ENCODE measurements at regions not wholly inside any gene's neighbourhood (a gene's known extent, or its start where the extent isn't known, plus 50 kb on each side); places are given as distances from the start of the nearest gene placed in this dataset.

- ChIA-PET CTCF (no interaction called here), POLR2A (no interaction called here)
- H3K27ac ChIP-seq (ENCODE audit: low read depth in 1 of 2, low read length in 2 of 2), result no peak overlapping the region
- H3K27me3 ChIP-seq (ENCODE audit: control insufficient read depth in 1 of 2, insufficient read depth in 2 of 2, low read length in 2 of 2), result peaks cover 3 to 8% of the 10 kb centered on the region in 2 experiments
- no peak for ATAC-seq (ENCODE audit: poor library complexity)
- Mint-ChIP-seq H3K4me1 (ENCODE audit: low read depth) (no peaks in the 10 kb centered on the region), H3K36me3 (ENCODE audit: low read depth) (no peaks in the 10 kb centered on the region), H3K4me3 (no peak overlapping the region), H3K27me3 (peaks cover 39% of the 10 kb centered on the region), H3K9me3 (no peaks in the 10 kb centered on the region), H3K27ac (no peak overlapping the region)
- intact Hi-C loops (cut with DNase I, micrococcal nuclease), result no loop called here
- DNase-seq, result no peak
- H3K4me3 ChIP-seq (ENCODE audit: low read length), result no peak overlapping the region
- peaks cover 0 to 12% of the 10 kb centered on the region in 2 experiments for H3K9me3 ChIP-seq (ENCODE audit: control insufficient read depth in 1 of 2, insufficient read depth in 1 of 2, low read length in 2 of 2)
- no peaks in the 10 kb centered on the region for H3K4me1 ChIP-seq (ENCODE audit: insufficient read depth, low read length)
- no peaks in the 10 kb centered on the region for H3K36me3 ChIP-seq (ENCODE audit: insufficient read depth, low read length)
- no peak for TF ChIP-seq CTCF (IDR thresholded peaks at IDR 0.05)
These were observed 66.6 kb upstream of the KCNA5 start for GRCh38 chr12:4977102-4977501.

DNA sequence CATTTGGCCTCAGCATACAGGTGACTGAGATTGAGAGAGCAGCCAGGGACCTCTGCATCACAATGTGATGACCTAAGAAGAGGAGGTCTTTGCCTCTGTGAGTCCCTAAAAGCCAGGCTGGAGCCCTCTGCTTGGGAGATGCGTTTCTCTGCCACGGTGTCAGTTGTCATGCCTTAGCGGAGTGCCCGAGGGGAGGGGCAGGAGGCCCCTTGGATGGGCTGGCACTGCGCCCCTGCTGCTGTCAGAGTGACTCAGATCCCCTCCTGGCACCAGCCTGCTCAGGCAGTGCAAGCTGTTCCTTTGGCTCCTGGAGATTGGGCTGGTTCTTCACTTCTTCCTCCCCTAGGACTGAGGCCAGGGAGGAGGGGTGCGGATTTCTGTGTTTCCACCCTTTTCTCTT lies 64.9 kb upstream of the KCNA5 start:
- H3K27ac ChIP-seq (ENCODE audit: low read depth in 1 of 2, low read length in 2 of 2), result no peak overlapping the region
- no peaks in the 10 kb centered on the region for H3K36me3 Mint-ChIP-seq (ENCODE audit: low read depth)
- H3K9me3 ChIP-seq (ENCODE audit: control insufficient read depth in 1 of 2, insufficient read depth in 1 of 2, low read length in 2 of 2), result peaks cover 0 to 12% of the 10 kb centered on the region in 2 experiments
- H3K9me3 Mint-ChIP-seq, result no peaks in the 10 kb centered on the region
- H3K4me3 ChIP-seq (ENCODE audit: low read length), result no peak overlapping the region
- peaks cover 3 to 8% of the 10 kb centered on the region in 2 experiments for H3K27me3 ChIP-seq (ENCODE audit: control insufficient read depth in 1 of 2, insufficient read depth in 2 of 2, low read length in 2 of 2)
- ChIA-PET CTCF (no interaction called here), POLR2A (no interaction called here)
- peaks cover 52% of the 10 kb centered on the region for H3K27me3 Mint-ChIP-seq
- H3K27ac Mint-ChIP-seq, result no peak overlapping the region
- H3K36me3 ChIP-seq (ENCODE audit: insufficient read depth, low read length), result no peaks in the 10 kb centered on the region
- no peak for TF ChIP-seq CTCF (IDR thresholded peaks at IDR 0.05)
- intact Hi-C loops (cut with DNase I, micrococcal nuclease), result no loop called here
- ATAC-seq (ENCODE audit: poor library complexity), result no peak
- H3K4me3 Mint-ChIP-seq, result no peak overlapping the region
- DNase-seq, result no peak
- no peaks in the 10 kb centered on the region for H3K4me1 Mint-ChIP-seq (ENCODE audit: low read depth)
- no peaks in the 10 kb centered on the region for H3K4me1 ChIP-seq (ENCODE audit: insufficient read depth, low read length)

DNA sequence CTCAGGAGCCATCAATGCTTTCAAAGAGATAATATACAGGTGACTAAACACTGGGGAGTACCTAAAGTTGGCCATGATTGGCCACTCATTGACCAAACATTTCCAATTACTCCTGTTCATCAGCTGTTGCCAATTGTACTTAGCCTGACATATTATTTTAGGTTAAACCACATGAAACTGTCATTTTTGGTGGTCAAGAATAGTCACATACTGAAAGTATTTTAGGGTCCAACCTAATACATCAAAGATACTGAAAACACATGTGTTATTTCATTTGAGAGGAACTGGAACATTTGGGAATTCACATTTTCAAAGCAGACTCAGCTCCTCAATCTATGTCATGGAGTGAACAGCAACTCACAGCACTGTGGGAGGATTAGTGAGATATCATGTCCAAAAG lies 63.9 kb upstream of the KCNA5 start:
- ATAC-seq (ENCODE audit: poor library complexity), result no peak
- Histone ChIP-seq H3K27ac (ENCODE audit: low read depth in 1 of 2, low read length in 2 of 2) (no peak overlapping the region), H3K27me3 (ENCODE audit: control insufficient read depth in 1 of 2, insufficient read depth in 2 of 2, low read length in 2 of 2) (peaks cover 3 to 8% of the 10 kb centered on the region in 2 experiments), H3K36me3 (ENCODE audit: insufficient read depth, low read length) (no peaks in the 10 kb centered on the region), H3K9me3 (ENCODE audit: control insufficient read depth in 1 of 2, insufficient read depth in 1 of 2, low read length in 2 of 2) (peaks cover 0 to 12% of the 10 kb centered on the region in 2 experiments), H3K4me3 (ENCODE audit: low read length) (no peak overlapping the region), H3K4me1 (ENCODE audit: insufficient read depth, low read length) (no peaks in the 10 kb centered on the region)
- no peak for TF ChIP-seq CTCF (IDR thresholded peaks at IDR 0.05)
- Mint-ChIP-seq H3K27ac (no peak overlapping the region), H3K27me3 (peaks cover 54% of the 10 kb centered on the region), H3K9me3 (no peaks in the 10 kb centered on the region), H3K36me3 (ENCODE audit: low read depth) (no peaks in the 10 kb centered on the region), H3K4me1 (ENCODE audit: low read depth) (no peaks in the 10 kb centered on the region), H3K4me3 (no peak overlapping the region)
- ChIA-PET CTCF (no interaction called here), POLR2A (no interaction called here)
- DNase-seq, result no peak
- intact Hi-C loops (cut with DNase I, micrococcal nuclease), result no loop called here
